ENCODE measurements at regions not wholly inside any gene's neighbourhood (a gene's known extent, or its start where the extent isn't known, plus 50 kb on each side); places are given as distances from the start of the nearest gene placed in this dataset.

GRCh38 chr6:11323666-11324452 lies 91.4 kb upstream of the NEDD9 start (continued):
- TF ChIP-seq, protein P1, sequence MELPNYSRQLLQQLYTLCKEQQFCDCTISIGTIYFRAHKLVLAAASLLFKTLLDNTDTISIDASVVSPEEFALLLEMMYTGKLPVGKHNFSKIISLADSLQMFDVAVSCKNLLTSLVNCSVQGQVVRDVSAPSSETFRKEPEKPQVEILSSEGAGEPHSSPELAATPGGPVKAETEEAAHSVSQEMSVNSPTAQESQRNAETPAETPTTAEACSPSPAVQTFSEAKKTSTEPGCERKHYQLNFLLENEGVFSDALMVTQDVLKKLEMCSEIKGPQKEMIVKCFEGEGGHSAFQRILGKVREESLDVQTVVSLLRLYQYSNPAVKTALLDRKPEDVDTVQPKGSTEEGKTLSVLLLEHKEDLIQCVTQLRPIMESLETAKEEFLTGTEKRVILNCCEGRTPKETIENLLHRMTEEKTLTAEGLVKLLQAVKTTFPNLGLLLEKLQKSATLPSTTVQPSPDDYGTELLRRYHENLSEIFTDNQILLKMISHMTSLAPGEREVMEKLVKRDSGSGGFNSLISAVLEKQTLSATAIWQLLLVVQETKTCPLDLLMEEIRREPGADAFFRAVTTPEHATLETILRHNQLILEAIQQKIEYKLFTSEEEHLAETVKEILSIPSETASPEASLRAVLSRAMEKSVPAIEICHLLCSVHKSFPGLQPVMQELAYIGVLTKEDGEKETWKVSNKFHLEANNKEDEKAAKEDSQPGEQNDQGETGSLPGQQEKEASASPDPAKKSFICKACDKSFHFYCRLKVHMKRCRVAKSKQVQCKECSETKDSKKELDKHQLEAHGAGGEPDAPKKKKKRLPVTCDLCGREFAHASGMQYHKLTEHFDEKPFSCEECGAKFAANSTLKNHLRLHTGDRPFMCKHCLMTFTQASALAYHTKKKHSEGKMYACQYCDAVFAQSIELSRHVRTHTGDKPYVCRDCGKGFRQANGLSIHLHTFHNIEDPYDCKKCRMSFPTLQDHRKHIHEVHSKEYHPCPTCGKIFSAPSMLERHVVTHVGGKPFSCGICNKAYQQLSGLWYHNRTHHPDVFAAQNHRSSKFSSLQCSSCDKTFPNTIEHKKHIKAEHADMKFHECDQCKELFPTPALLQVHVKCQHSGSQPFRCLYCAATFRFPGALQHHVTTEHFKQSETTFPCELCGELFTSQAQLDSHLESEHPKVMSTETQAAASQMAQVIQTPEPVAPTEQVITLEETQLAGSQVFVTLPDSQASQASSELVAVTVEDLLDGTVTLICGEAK (IDR thresholded peaks at IDR 0.05) = no peak
- TF ChIP-seq, protein P1 (CRISPR knock-in tag; IDR thresholded peaks at IDR 0.05) = peak; percentile 78; the same call in 1 of the 2 replicates
- TF ChIP-seq ZNF749 (CRISPR knock-in tag; IDR thresholded peaks at IDR 0.05; ENCODE audit: borderline replicate concordance) (no peak), MXD3 (CRISPR knock-in tag; IDR thresholded peaks at IDR 0.05) (peak; percentile 80; the same call in 1 of the 2 replicates), ZNF747 (CRISPR knock-in tag; IDR thresholded peaks at IDR 0.05; ENCODE audit: borderline replicate concordance) (peak; percentile 79; the same call in 1 of the 2 replicates), EEA1 (CRISPR knock-in tag; IDR thresholded peaks at IDR 0.05; ENCODE audit: borderline replicate concordance) (no peak), SAP130 (CRISPR knock-in tag; IDR thresholded peaks at IDR 0.05; ENCODE audit: low read depth) (peak; percentile 88), NCOA2 (CRISPR knock-in tag; IDR thresholded peaks at IDR 0.05) (peak; percentile 54), ZNF720 (CRISPR knock-in tag; IDR thresholded peaks at IDR 0.05) (no peak), ZNF335 (CRISPR knock-in tag; IDR thresholded peaks at IDR 0.05) (peak; percentile 74; the same call in 1 of the 2 replicates), POLR2A (IDR thresholded peaks at IDR 0.05; ENCODE audit: insufficient read depth in 1 of 2, low read depth in 2 of 2, low read length in 2 of 2) (0 out of 4 replicates have a peak, but pooled peaks of 1 of the 2 experiments have one; percentile 29), ZNF3 (CRISPR knock-in tag; IDR thresholded peaks at IDR 0.05) (no peak)
- TF ChIP-seq, protein P2, sequence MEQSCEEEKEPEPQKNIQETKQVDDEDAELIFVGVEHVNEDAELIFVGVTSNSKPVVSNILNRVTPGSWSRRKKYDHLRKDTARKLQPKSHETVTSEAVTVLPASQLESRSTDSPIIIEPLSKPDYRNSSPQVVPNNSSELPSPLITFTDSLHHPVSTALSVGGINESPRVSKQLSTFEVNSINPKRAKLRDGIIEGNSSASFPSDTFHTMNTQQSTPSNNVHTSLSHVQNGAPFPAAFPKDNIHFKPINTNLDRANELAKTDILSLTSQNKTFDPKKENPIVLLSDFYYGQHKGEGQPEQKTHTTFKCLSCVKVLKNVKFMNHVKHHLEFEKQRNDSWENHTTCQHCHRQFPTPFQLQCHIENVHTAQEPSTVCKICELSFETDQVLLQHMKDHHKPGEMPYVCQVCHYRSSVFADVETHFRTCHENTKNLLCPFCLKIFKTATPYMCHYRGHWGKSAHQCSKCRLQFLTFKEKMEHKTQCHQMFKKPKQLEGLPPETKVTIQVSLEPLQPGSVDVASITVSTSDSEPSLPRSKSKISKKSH (CRISPR knock-in tag; IDR thresholded peaks at IDR 0.05; ENCODE audit: borderline replicate concordance) = peak; percentile 83; the same call in 1 of the 2 replicates
- TF ChIP-seq, protein P3, sequence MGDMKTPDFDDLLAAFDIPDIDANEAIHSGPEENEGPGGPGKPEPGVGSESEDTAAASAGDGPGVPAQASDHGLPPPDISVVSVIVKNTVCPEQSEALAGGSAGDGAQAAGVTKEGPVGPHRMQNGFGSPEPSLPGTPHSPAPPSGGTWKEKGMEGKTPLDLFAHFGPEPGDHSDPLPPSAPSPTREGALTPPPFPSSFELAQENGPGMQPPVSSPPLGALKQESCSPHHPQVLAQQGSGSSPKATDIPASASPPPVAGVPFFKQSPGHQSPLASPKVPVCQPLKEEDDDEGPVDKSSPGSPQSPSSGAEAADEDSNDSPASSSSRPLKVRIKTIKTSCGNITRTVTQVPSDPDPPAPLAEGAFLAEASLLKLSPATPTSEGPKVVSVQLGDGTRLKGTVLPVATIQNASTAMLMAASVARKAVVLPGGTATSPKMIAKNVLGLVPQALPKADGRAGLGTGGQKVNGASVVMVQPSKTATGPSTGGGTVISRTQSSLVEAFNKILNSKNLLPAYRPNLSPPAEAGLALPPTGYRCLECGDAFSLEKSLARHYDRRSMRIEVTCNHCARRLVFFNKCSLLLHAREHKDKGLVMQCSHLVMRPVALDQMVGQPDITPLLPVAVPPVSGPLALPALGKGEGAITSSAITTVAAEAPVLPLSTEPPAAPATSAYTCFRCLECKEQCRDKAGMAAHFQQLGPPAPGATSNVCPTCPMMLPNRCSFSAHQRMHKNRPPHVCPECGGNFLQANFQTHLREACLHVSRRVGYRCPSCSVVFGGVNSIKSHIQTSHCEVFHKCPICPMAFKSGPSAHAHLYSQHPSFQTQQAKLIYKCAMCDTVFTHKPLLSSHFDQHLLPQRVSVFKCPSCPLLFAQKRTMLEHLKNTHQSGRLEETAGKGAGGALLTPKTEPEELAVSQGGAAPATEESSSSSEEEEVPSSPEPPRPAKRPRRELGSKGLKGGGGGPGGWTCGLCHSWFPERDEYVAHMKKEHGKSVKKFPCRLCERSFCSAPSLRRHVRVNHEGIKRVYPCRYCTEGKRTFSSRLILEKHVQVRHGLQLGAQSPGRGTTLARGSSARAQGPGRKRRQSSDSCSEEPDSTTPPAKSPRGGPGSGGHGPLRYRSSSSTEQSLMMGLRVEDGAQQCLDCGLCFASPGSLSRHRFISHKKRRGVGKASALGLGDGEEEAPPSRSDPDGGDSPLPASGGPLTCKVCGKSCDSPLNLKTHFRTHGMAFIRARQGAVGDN (CRISPR knock-in tag; IDR thresholded peaks at IDR 0.05) = peak; percentile 100

Data from HepG2 (cell line).